Suprapubic skin (tissue), 3 donors: ENCODE measurements at regions not wholly inside any gene's neighbourhood (a gene's known extent, or its start where the extent isn't known, plus 50 kb on each side); places are given as distances from the start of the nearest gene placed in this dataset.

Experiments
- CTCF ChIP-seq, 2 donors: fragments of 200-600 bp in 1 of 2; fragments of 450-650 bp in 1 of 2; sonication (generic) in 1 of 2; IDR thresholded peaks; one replicate each; pipeline ENCODE4 v1.5.1; 2016 to 2019; ENCODE audit warnings: antibody characterized with exemption in 2 of 2, mild to moderate bottlenecking in 1 of 2, moderate library complexity in 1 of 2
- POLR2A ChIP-seq, 2 donors: fragments of 450-650 bp; IDR thresholded peaks; one replicate each; pipeline ENCODE4 v1.6.1; 2017; ENCODE audit warnings: antibody characterized with exemption in 2 of 2, mild to moderate bottlenecking in 2 of 2, moderate library complexity in 2 of 2

GRCh38 chr11:80156062-80156461 is 715.2 kb upstream of the TENM4 start:
- TF ChIP-seq CTCF (IDR thresholded peaks at IDR 0.05) (no peak), POLR2A (IDR thresholded peaks at IDR 0.05) (no peak)
